ENCODE measurements at regions not wholly inside any gene's neighbourhood (a gene's known extent, or its start where the extent isn't known, plus 50 kb on each side); places are given as distances from the start of the nearest gene placed in this dataset.

GRCh38 chrX:150164971-150165600, 198.0 kb upstream of the MAMLD1 start:
- peak; percentile 7 for DNase-seq (ENCODE audit: low read depth)

GRCh38 chrX:150165776-150166610, 197.1 kb upstream of the MAMLD1 start:
- DNase-seq (ENCODE audit: low read depth) = no peak

- DNase-seq (ENCODE audit: low read depth) = no peak
Observed at GRCh38 chrX:150167482-150168324, 195.4 kb upstream of the MAMLD1 start.

- no peak for DNase-seq (ENCODE audit: low read depth)
Observed at GRCh38 chrX:150182161-150182560, 181.0 kb upstream of the MAMLD1 start.

- peak; percentile 85 for DNase-seq (ENCODE audit: low read depth)
Observed at GRCh38 chrX:150184491-150184890, 178.6 kb upstream of the MAMLD1 start.

- no peak for DNase-seq (ENCODE audit: low read depth)
Observed at GRCh38 chrX:150185766-150186165, 177.4 kb upstream of the MAMLD1 start.

GRCh38 chrX:150192816-150193215, 170.3 kb upstream of the MAMLD1 start:
- no peak for DNase-seq (ENCODE audit: low read depth)

GRCh38 chrX:150196285-150196684, 166.8 kb upstream of the MAMLD1 start:
- DNase-seq (ENCODE audit: low read depth) = no peak

GRCh38 chrX:150197388-150197787, 165.7 kb upstream of the MAMLD1 start:
- DNase-seq (ENCODE audit: low read depth) = no peak

GRCh38 chrX:150198776-150199175, 164.3 kb upstream of the MAMLD1 start:
- no peak for DNase-seq (ENCODE audit: low read depth)

- DNase-seq (ENCODE audit: low read depth) = no peak
Observed at GRCh38 chrX:150199181-150199580, 163.9 kb upstream of the MAMLD1 start.

GRCh38 chrX:150199803-150200202, 163.3 kb upstream of the MAMLD1 start:
- DNase-seq (ENCODE audit: low read depth) = no peak

- DNase-seq (ENCODE audit: low read depth) = no peak
Observed at GRCh38 chrX:150200361-150200760, 162.8 kb upstream of the MAMLD1 start.

GRCh38 chrX:150200820-150201287, 162.3 kb upstream of the MAMLD1 start:
- DNase-seq (ENCODE audit: low read depth) = peak; percentile 95

- DNase-seq (ENCODE audit: low read depth) = no peak
Observed at GRCh38 chrX:150201391-150201790, 161.7 kb upstream of the MAMLD1 start.

GRCh38 chrX:150201841-150202240, 161.3 kb upstream of the MAMLD1 start:
- no peak for DNase-seq (ENCODE audit: low read depth)

GRCh38 chrX:150202641-150203247, 160.4 kb upstream of the MAMLD1 start:
- no peak for DNase-seq (ENCODE audit: low read depth)

GRCh38 chrX:150203248-150203645, 159.9 kb upstream of the MAMLD1 start:
- no peak for DNase-seq (ENCODE audit: low read depth)

GRCh38 chrX:150205011-150205410, 158.1 kb upstream of the MAMLD1 start:
- no peak for DNase-seq (ENCODE audit: low read depth)

- no peak for DNase-seq (ENCODE audit: low read depth)
Observed at GRCh38 chrX:150207733-150208132, 155.4 kb upstream of the MAMLD1 start.

- DNase-seq (ENCODE audit: low read depth) = no peak
Observed at GRCh38 chrX:150211988-150212387, 151.1 kb upstream of the MAMLD1 start.

Data from Daoy (cell line).